WTC11 (cell line): ENCODE measurements at regions not wholly inside any gene's neighbourhood (a gene's known extent, or its start where the extent isn't known, plus 50 kb on each side); places are given as distances from the start of the nearest gene placed in this dataset.

Experiments
- ATAC-seq: fragments of 200-7000 bp; cut with Tn5 transposase; 2 replicates; pipeline ENCODE4 v1.10.0; 2021; ENCODE audit warnings: mild to moderate bottlenecking, moderate library complexity
- CTCF ChIA-PET: fragments of 300-600 bp; sonication (Branson Sonifier 250); formaldehyde crosslinking; loops from one replicate; lab custom pipeline; 2021; ENCODE audit warnings: antibody characterized with exemption; lab: Charles Lee
- POLR2A ChIA-PET: fragments of 350-600 bp; sonication (Branson Sonifier 250); formaldehyde crosslinking; loops from one replicate; lab custom pipeline; 2021; ENCODE audit warnings: antibody characterized with exemption; lab: Charles Lee
- DNase-seq: peaks from one replicate; pipeline ENCODE4 v3.0.0; 2021; ENCODE audit warnings: low spot score
- H3K27ac Mint-ChIP-seq: 2 replicates; pipeline ENCODE4 v1.8.0; 2021; ENCODE audit warnings: mixed read lengths
- H3K27me3 Mint-ChIP-seq: 2 replicates; pipeline ENCODE4 v1.8.0; 2021; ENCODE audit warnings: low read depth, mild to moderate bottlenecking, moderate library complexity, mixed read lengths
- H3K36me3 Mint-ChIP-seq: 2 replicates; pipeline ENCODE4 v1.8.0; 2021; ENCODE audit warnings: mixed read lengths
- H3K4me1 Mint-ChIP-seq: 2 replicates; pipeline ENCODE4 v1.8.0; 2022; ENCODE audit warnings: mixed read lengths
- H3K4me3 Mint-ChIP-seq: 2 replicates; pipeline ENCODE4 v1.8.0; 2021; ENCODE audit warnings: mild to moderate bottlenecking, moderate library complexity, mixed read lengths
- H3K9me3 Mint-ChIP-seq: 2 replicates; pipeline ENCODE4 v1.8.0; 2021; ENCODE audit warnings: mixed read lengths
- CREM ChIP-seq: sonication (generic); formaldehyde crosslinking; IDR thresholded peaks from 2 replicates; pipeline ENCODE4 v1.8.1; 2022; ENCODE audit warnings: mild to moderate bottlenecking, missing genetic modification reagents, moderate library complexity
- EMX1 ChIP-seq: fragments of 250-450 bp; sonication (Bioruptor Pico); IDR thresholded peaks from 2 replicates; pipeline ENCODE4 v1.8.0; 2021; ENCODE audit warnings: mild to moderate bottlenecking
- GABPB1 ChIP-seq: sonication (generic); formaldehyde crosslinking; IDR thresholded peaks from 2 replicates; pipeline ENCODE4 v1.8.1; 2023; ENCODE audit warnings: mild to moderate bottlenecking, missing genetic modification reagents
- IRF2 ChIP-seq: sonication (generic); formaldehyde crosslinking; IDR thresholded peaks from 2 replicates; pipeline ENCODE4 v1.8.0; 2022; ENCODE audit warnings: low read depth, missing genetic modification reagents, borderline replicate concordance
- KAT7 ChIP-seq: sonication (generic); formaldehyde crosslinking; IDR thresholded peaks from 2 replicates; pipeline ENCODE4 v1.8.1; 2023; ENCODE audit warnings: missing genetic modification reagents, mild to moderate bottlenecking, borderline replicate concordance
- RORB ChIP-seq: fragments of 250-450 bp; sonication (Bioruptor Pico); IDR thresholded peaks from 2 replicates; pipeline ENCODE4 v1.9.0; 2021; ENCODE audit warnings: mild to moderate bottlenecking
- SMAD4 ChIP-seq: sonication (generic); formaldehyde crosslinking; IDR thresholded peaks from 2 replicates; pipeline ENCODE4 v1.8.0; 2022; ENCODE audit warnings: mild to moderate bottlenecking, missing genetic modification reagents
- TEAD4 ChIP-seq: sonication (generic); formaldehyde crosslinking; IDR thresholded peaks from 2 replicates; pipeline ENCODE4 v1.8.0; 2022; ENCODE audit warnings: mild to moderate bottlenecking, missing genetic modification reagents
- ZNF138 ChIP-seq: sonication (generic); formaldehyde crosslinking; conservative IDR thresholded peaks from 2 replicates; pipeline ENCODE4 v1.8.1; 2022; ENCODE audit warnings: mild to moderate bottlenecking, moderate library complexity, missing genetic modification reagents
- ZNF263 ChIP-seq: sonication (generic); formaldehyde crosslinking; IDR thresholded peaks from 2 replicates; pipeline ENCODE4 v1.8.1; 2022; ENCODE audit warnings: low read depth, mild to moderate bottlenecking, moderate library complexity, missing genetic modification reagents
- ZNF423 ChIP-seq: fragments of 250-450 bp; sonication (Bioruptor Pico); IDR thresholded peaks from 2 replicates; pipeline ENCODE4 v2.1.2; 2022; ENCODE audit warnings: mild to moderate bottlenecking, moderate library complexity
- ZNF671 ChIP-seq: fragments of 250-450 bp; sonication (Bioruptor Pico); IDR thresholded peaks from 2 replicates; pipeline ENCODE4 v1.8.0; 2021; ENCODE audit warnings: mild to moderate bottlenecking
- TF ChIP-seq, protein P1 (sequence below): sonication (generic); formaldehyde crosslinking; IDR thresholded peaks from 2 replicates; pipeline ENCODE4 v1.8.1; 2022; ENCODE audit warnings: low read depth, missing genetic modification reagents, borderline replicate concordance
- TF ChIP-seq, protein P2 (sequence below): sonication (generic); formaldehyde crosslinking; IDR thresholded peaks from 2 replicates; pipeline ENCODE4 v1.8.0; 2022; ENCODE audit warnings: missing genetic modification reagents
- TF ChIP-seq, protein P3 (sequence below): sonication (generic); formaldehyde crosslinking; IDR thresholded peaks from 2 replicates; pipeline ENCODE4 v1.8.1; 2022; ENCODE audit warnings: mild to moderate bottlenecking, missing genetic modification reagents, moderate library complexity, borderline replicate concordance
- TF ChIP-seq, protein P4 (sequence below): sonication (generic); formaldehyde crosslinking; IDR thresholded peaks from 2 replicates; pipeline ENCODE4 v1.8.1; 2022; ENCODE audit warnings: low read depth, mild to moderate bottlenecking, moderate library complexity, missing genetic modification reagents, borderline replicate concordance
- TF ChIP-seq, protein P5 (sequence below): fragments of 250-450 bp; sonication (Bioruptor Pico); conservative IDR thresholded peaks from 2 replicates; pipeline ENCODE4 v1.9.0; 2021; ENCODE audit warnings: mild to moderate bottlenecking
- TF ChIP-seq, protein P6 (sequence below): fragments of 250-450 bp; sonication (Bioruptor Pico); IDR thresholded peaks from 2 replicates; pipeline ENCODE4 v1.9.0; 2021; ENCODE audit warnings: mild to moderate bottlenecking
- TF ChIP-seq, protein P7 (sequence below): fragments of 250-450 bp; sonication (Bioruptor Pico); IDR thresholded peaks from 2 replicates; pipeline ENCODE4 v1.9.0; 2021; ENCODE audit warnings: moderate library complexity, mild to moderate bottlenecking, inconsistent platforms, borderline replicate concordance

DNA sequence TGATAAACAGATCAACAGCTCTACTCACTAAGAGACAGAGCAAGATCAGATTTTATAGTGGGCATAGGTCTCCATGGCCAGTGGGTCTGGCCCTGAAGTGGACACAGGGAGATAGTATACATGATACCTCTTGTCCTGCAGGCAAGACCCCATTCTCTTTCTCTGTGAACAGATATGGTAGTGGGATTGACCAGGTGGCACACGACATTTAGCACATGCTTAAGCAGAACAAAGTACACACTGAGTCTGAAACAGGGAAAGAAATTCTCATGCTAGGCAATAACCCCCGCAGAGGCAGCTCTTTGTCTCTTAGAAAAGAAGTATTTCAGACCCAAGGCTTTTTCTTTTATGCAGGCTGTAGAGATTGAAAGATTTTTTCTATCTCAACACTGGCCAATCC is 1331.2 kb downstream of the FSCB start:
- no peak for ATAC-seq
- POLR2A ChIA-PET = no interaction called here
- Mint-ChIP-seq H3K4me1 (no peaks in the 10 kb centered on the region), H3K27me3 (no peaks in the 10 kb centered on the region), H3K4me3 (no peak overlapping the region), H3K36me3 (no peaks in the 10 kb centered on the region), H3K9me3 (0 out of 2 replicates have a peak, but pooled peaks cover 6% of the 10 kb centered on the region), H3K27ac (no peak overlapping the region)
- TF ChIP-seq, protein P1, sequence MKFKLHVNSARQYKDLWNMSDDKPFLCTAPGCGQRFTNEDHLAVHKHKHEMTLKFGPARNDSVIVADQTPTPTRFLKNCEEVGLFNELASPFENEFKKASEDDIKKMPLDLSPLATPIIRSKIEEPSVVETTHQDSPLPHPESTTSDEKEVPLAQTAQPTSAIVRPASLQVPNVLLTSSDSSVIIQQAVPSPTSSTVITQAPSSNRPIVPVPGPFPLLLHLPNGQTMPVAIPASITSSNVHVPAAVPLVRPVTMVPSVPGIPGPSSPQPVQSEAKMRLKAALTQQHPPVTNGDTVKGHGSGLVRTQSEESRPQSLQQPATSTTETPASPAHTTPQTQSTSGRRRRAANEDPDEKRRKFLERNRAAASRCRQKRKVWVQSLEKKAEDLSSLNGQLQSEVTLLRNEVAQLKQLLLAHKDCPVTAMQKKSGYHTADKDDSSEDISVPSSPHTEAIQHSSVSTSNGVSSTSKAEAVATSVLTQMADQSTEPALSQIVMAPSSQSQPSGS = no peak
- TF ChIP-seq TEAD4 (no peak), IRF2 (no peak), ZNF138 (CRISPR knock-in tag) (no peak), CREM (CRISPR knock-in tag) (no peak), GABPB1 (CRISPR knock-in tag) (no peak), ZNF263 (CRISPR knock-in tag) (no peak), ZNF671 (no peak), EMX1 (CRISPR knock-in tag) (no peak), ZNF423 (CRISPR knock-in tag) (no peak)
- TF ChIP-seq, protein P2, sequence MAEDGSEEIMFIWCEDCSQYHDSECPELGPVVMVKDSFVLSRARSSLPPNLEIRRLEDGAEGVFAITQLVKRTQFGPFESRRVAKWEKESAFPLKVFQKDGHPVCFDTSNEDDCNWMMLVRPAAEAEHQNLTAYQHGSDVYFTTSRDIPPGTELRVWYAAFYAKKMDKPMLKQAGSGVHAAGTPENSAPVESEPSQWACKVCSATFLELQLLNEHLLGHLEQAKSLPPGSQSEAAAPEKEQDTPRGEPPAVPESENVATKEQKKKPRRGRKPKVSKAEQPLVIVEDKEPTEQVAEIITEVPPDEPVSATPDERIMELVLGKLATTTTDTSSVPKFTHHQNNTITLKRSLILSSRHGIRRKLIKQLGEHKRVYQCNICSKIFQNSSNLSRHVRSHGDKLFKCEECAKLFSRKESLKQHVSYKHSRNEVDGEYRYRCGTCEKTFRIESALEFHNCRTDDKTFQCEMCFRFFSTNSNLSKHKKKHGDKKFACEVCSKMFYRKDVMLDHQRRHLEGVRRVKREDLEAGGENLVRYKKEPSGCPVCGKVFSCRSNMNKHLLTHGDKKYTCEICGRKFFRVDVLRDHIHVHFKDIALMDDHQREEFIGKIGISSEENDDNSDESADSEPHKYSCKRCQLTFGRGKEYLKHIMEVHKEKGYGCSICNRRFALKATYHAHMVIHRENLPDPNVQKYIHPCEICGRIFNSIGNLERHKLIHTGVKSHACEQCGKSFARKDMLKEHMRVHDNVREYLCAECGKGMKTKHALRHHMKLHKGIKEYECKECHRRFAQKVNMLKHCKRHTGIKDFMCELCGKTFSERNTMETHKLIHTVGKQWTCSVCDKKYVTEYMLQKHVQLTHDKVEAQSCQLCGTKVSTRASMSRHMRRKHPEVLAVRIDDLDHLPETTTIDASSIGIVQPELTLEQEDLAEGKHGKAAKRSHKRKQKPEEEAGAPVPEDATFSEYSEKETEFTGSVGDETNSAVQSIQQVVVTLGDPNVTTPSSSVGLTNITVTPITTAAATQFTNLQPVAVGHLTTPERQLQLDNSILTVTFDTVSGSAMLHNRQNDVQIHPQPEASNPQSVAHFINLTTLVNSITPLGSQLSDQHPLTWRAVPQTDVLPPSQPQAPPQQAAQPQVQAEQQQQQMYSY (CRISPR knock-in tag) = no peak
- TF ChIP-seq, protein P3, sequence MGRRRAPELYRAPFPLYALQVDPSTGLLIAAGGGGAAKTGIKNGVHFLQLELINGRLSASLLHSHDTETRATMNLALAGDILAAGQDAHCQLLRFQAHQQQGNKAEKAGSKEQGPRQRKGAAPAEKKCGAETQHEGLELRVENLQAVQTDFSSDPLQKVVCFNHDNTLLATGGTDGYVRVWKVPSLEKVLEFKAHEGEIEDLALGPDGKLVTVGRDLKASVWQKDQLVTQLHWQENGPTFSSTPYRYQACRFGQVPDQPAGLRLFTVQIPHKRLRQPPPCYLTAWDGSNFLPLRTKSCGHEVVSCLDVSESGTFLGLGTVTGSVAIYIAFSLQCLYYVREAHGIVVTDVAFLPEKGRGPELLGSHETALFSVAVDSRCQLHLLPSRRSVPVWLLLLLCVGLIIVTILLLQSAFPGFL (CRISPR knock-in tag) = no peak
- TF ChIP-seq, protein P4, sequence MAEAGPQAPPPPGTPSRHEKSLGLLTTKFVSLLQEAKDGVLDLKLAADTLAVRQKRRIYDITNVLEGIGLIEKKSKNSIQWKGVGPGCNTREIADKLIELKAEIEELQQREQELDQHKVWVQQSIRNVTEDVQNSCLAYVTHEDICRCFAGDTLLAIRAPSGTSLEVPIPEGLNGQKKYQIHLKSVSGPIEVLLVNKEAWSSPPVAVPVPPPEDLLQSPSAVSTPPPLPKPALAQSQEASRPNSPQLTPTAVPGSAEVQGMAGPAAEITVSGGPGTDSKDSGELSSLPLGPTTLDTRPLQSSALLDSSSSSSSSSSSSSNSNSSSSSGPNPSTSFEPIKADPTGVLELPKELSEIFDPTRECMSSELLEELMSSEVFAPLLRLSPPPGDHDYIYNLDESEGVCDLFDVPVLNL (CRISPR knock-in tag) = no peak
- CTCF ChIA-PET = no interaction called here
- DNase-seq = no peak

DNA sequence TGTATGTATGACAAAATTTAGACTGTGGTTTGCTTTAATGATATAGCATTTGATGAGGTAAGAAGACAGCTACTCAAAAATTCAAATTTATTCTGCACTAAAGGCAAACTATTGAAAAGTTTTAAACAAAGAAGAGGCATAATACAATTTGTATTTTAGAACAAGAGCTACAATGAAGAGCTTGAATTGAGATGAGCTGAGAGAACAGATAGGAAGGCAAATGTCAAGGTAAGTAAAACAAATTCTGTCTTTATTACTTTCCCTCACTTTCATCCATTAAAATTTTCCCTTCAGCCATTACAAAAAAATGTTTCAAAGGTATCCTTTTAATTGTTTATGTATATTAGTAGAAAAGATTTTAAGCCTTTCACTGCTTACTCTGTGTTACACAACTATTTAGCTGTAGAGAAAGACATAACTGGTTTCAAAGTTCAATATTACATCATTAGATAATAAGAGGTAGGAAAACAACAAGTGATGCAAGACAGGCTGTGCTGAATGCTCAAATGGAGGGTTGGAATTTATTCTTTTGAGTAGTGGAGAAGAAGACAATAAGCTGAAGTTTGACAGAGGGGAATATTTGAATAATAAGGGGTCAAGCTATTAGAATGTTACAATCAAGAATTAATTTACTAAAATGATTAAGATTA is 1334.1 kb downstream of the FSCB start:
- ATAC-seq (no peak), DNase-seq (no peak)
- no peak overlapping the region for H3K4me3 Mint-ChIP-seq
- POLR2A ChIA-PET = no interaction called here
- no peak overlapping the region for H3K27ac Mint-ChIP-seq
- no peaks in the 10 kb centered on the region for H3K4me1 Mint-ChIP-seq
- H3K36me3 Mint-ChIP-seq = no peaks in the 10 kb centered on the region
- 0 out of 2 replicates have a peak, but pooled peaks cover 9% of the 10 kb centered on the region for H3K9me3 Mint-ChIP-seq
- CTCF ChIA-PET = no interaction called here
- no peak for TF ChIP-seq KAT7 (CRISPR knock-in tag)
- no peak for TF ChIP-seq RORB (CRISPR knock-in tag)
- TF ChIP-seq GABPB1 (CRISPR knock-in tag) = peak; percentile 92
- H3K27me3 Mint-ChIP-seq = no peaks in the 10 kb centered on the region

DNA sequence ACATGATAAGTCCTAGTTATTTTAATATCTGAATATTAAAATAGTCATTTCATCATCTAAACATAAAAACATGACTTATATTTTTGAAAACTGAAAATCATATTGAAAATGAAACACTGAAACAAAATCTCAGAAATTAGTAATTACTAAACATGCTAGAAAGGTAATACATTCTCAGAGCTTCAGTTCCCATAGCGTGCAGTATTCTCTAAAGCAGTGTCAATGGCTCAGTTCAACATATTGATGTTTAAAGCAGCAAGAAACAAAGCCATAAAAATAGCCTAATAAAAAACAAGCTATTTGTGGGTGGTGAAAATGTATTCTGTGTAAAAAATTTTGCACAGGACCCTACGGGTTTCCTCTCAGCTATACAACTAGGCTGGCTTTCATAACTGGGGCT is 1337.4 kb downstream of the FSCB start:
- Mint-ChIP-seq H3K4me1 (no peaks in the 10 kb centered on the region), H3K27me3 (no peaks in the 10 kb centered on the region), H3K9me3 (0 out of 2 replicates have a peak, but pooled peaks cover 9% of the 10 kb centered on the region), H3K27ac (no peak overlapping the region), H3K36me3 (no peaks in the 10 kb centered on the region), H3K4me3 (no peak overlapping the region)
- ChIA-PET CTCF (no interaction called here), POLR2A (no interaction called here)
- ATAC-seq (no peak), DNase-seq (no peak)
- TF ChIP-seq, protein P4 (CRISPR knock-in tag) = no peak
- TF ChIP-seq, protein P5, sequence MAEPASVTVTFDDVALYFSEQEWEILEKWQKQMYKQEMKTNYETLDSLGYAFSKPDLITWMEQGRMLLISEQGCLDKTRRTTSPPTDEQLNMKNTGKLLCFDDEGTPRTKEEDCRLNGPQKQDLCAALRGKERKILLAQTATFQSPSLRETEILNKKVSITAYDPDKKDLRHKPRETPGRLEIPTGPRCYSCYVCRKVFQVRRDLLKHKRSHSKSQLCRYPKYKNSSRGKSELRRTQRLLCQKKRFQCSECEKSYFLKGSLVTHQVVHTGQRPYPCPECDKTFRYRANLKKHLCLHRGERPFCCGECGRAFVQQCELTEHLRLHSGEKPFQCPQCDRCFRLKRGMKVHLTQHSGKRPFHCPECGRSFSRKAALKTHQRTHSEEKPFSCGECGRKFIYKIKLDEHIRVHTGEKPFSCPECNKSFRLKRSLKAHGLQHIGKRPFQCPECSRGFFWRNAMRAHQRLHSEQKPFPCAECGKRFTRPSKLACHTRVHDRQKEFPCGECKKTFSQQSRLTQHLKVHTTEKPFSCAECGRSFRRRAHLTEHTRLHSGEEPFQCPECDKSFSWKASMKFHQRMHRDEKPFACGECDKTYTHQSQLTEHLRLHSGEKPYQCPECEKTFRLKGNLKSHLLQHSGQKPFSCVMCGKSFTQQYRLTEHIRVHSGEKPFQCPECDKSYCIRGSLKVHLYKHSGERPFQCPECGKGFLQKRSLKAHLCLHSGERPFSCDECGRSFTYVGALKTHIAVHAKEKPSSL (CRISPR knock-in tag) = no peak
- TF ChIP-seq, protein P6, sequence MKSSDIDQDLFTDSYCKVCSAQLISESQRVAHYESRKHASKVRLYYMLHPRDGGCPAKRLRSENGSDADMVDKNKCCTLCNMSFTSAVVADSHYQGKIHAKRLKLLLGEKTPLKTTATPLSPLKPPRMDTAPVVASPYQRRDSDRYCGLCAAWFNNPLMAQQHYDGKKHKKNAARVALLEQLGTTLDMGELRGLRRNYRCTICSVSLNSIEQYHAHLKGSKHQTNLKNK (CRISPR knock-in tag) = no peak
- no peak for TF ChIP-seq SMAD4 (CRISPR knock-in tag)
- TF ChIP-seq, protein P7, sequence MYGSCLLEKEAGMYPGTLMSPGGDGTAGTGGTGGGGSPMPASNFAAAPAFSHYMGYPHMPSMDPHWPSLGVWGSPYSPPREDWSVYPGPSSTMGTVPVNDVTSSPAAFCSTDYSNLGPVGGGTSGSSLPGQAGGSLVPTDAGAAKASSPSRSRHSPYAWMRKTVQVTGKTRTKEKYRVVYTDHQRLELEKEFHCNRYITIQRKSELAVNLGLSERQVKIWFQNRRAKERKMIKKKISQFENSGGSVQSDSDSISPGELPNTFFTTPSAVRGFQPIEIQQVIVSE (CRISPR knock-in tag) = no peak
